Frontal cortex (tissue), 3 donors: ENCODE measurements at regions not wholly inside any gene's neighbourhood (a gene's known extent, or its start where the extent isn't known, plus 50 kb on each side); places are given as distances from the start of the nearest gene placed in this dataset.
"Not testable (repeated sequence)": the region's sequence is repeated elsewhere in the genome, so short reads cannot be mapped to it uniquely, and the experiment has no call there.

Experiments
- DNase-seq, 2 donors: peaks; one replicate each; pipeline ENCODE4 v3.0.0; 2012; ENCODE audit warnings: low spot score in 2 of 2
- FAIRE-seq: peaks from 2 replicates; lab custom pipeline; 2012; peaks lifted over from hg19 to GRCh38; lab: Jason Lieb, UNC
- donor health status: control.
- donor health status: control.
- donor health status: control.

- DNase-seq = no peak
- FAIRE-seq = no peak
Observed at GRCh38 chr3:189375532-189375931, 203.8 kb downstream of the TPRG1 start.

GRCh38 chr3:189383630-189384029, 211.9 kb downstream of the TPRG1 start:
- FAIRE-seq = no peak

GRCh38 chr3:189385880-189386279, 214.1 kb downstream of the TPRG1 start:
- FAIRE-seq, DNase-seq: not testable (repeated sequence)

More at GRCh38 chr3:189383630-189384029, 211.9 kb downstream of the TPRG1 start:
- DNase-seq = no peak

DNA sequence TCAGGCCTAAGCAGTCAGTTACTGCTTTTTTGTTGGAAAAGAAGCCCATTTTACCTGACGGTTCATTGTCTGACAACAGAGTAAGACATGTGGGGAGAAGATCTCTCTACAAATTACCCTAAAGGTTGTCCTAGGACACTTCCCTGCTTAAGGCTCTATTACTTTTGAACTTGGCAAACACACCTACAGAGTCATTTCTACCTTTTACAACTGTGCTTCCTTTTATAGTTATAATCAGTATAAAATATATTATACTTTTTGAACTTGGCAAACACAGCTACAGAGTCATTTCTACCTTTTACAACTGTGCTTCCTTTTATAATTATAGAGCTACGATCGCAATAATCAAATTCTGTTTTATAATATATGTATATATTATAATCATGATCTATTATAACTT, 215.0 kb downstream of the TPRG1 start:
- no peak for FAIRE-seq

GRCh38 chr3:189389346-189389745, 217.6 kb downstream of the TPRG1 start:
- DNase-seq (no peak), FAIRE-seq (no peak)

More for the DNA sequence above, 215.0 kb downstream of the TPRG1 start:
- DNase-seq = no peak

DNA sequence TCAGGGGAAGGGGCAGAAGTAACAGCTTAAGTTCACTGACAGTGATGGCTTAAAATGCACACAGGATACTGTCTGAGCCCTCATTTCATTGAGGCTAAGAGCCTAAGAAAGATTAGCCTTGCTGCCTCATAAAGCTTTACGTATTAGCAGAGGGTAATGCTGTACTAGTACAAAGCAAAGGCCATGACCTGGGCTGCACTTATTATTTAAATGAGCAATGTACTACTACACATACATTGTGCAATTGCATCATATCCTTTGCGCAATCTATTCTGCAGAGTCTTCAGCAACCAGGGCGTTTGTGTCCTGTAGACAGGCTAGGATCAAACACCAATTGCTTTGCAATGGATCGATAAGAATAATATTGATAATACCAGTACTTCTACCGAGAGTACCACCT, 221.8 kb downstream of the TPRG1 start:
- FAIRE-seq (no peak), DNase-seq (no peak)

DNA sequence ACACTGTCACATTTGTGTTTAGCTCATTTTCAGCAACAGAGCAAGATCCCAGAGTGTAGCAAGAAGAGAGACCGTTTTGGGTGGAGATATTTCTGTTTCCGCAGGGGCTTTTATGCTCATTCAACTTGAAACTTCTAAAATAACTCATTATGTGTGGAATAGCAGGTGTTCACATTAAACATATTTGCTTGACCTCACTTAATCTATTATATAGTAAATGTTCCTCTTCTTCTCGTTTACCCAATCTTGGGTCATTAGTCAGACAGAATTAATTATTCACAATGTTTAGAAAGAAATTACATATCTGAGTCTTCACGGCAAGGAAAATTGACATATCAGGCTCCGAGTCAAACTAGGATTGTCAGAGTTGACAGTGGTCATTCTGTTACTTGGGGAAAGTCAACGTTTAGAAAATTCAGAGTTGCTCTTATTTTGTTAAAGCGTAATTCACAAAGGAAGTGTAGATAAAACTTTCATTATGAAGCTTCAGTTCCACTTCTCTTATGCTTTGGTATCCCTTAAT, 222.9 kb downstream of the TPRG1 start:
- no peak for FAIRE-seq
- DNase-seq = no peak

GRCh38 chr3:189395825-189396224, 224.1 kb downstream of the TPRG1 start:
- FAIRE-seq = no peak
- DNase-seq = no peak

- FAIRE-seq (no peak), DNase-seq (no peak)
Observed at GRCh38 chr3:189398656-189399055, 226.9 kb downstream of the TPRG1 start.

DNA sequence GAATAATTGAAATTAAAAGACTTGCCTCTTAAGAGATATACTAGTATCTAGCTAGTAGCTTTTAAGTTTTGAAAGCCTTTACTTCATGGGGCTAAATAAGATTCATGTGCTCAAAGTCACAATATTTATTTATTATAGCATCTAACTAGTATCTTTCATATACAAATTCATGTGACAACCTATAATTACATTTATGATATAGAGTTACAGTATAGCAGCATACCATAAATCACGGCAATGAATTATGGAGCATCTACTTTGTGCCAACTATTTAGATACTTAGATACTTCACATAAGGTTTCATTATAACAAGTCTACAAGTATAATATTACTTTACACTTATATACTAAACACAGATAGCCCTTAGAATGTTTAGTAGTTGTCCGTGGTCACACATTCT, 229.4 kb downstream of the TPRG1 start:
- DNase-seq (no peak), FAIRE-seq (no peak)

- DNase-seq = no peak
- FAIRE-seq = no peak
Observed at GRCh38 chr3:189403194-189403593, 228.0 kb upstream of the TP63 start.

- DNase-seq = no peak
- no peak for FAIRE-seq
Observed at GRCh38 chr3:189404024-189404423, 227.2 kb upstream of the TP63 start.

- FAIRE-seq (no peak), DNase-seq (no peak)
Observed at GRCh38 chr3:189404797-189405484, 226.2 kb upstream of the TP63 start.

DNA sequence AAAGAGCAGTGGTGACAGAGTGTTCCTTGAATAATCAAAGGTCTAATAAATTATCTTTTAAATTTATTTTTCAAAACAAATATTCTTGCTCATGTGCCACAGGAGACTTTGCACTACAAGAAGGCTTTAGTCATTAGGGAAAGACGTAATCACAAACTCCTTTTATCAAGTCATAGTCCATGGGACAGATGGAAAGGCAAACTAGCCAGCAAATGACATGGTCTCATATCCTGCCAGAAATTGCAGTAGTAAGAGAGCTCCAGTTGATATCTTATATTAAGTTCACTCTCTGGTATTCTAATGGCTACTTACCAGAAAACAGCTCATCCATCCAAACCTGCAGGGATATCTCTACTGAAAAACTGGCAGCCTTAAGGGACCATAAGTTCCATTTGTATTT, 225.0 kb upstream of the TP63 start:
- DNase-seq (no peak), FAIRE-seq (no peak)

DNA sequence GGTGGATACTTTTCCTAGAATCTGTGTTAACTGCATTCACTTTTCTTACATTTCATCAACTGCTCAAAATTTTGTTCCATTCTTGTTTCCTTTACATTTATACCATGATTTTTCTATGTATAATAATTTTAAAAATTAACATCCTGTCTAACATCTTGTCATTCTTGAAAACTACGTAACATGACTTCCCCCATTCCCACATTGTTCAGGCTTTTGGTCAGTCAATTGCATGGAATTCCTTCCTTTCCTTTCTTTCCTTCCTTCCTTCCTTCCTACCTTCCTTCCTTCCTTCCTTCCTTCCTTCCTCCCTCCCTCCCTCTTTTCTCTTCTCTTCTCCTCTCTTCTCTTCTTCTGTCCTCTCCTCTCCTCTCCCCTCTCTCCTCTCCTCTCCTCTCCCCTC, 220.7 kb upstream of the TP63 start:
- FAIRE-seq (no peak), DNase-seq (no peak)

DNA sequence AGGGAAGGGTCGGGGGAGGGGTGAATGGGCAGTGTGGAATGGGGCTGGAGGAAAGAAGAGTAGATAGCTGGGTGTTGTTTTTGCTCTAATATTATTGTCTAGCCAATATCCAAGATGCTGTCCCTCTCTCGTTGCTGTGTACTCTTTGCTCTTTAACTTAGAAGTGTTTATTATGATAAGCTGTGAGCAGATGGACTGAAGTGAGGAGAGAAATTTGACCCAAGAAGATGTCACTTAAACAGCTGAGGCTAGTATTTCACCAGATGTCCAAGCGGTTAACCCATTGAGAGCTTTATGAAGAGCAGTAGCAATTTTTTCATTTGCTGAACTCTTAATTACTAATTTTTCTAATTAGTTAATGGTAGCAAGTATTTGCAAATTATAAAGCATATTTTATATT, 212.2 kb upstream of the TP63 start:
- DNase-seq = no peak
- no peak for FAIRE-seq

- no peak for FAIRE-seq
Observed at GRCh38 chr3:189419683-189420082, 211.5 kb upstream of the TP63 start.

GRCh38 chr3:189424922-189425321, 206.3 kb upstream of the TP63 start:
- no peak for DNase-seq
- no peak for FAIRE-seq

More at GRCh38 chr3:189419683-189420082, 211.5 kb upstream of the TP63 start:
- DNase-seq = no peak

DNA sequence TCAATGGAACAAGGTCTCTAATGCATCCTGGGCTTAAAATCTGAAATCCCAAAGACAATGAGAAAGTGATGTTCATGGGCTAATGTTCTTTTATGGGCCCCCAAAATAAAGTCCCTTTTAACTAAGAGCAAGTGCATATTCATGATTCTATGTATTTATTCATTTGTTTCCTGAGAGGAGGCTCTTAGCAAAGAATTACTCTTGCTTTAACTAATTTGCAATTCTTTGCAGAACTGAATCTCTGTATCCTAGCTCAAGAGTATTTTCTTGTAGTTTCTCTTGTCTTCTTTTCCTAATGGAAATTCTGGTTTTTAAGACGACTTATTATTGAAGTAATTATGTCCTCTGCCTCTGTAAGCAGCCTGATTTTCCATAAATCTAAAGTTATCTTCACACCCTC, 202.2 kb upstream of the TP63 start:
- no peak for DNase-seq
- no peak for FAIRE-seq

DNA sequence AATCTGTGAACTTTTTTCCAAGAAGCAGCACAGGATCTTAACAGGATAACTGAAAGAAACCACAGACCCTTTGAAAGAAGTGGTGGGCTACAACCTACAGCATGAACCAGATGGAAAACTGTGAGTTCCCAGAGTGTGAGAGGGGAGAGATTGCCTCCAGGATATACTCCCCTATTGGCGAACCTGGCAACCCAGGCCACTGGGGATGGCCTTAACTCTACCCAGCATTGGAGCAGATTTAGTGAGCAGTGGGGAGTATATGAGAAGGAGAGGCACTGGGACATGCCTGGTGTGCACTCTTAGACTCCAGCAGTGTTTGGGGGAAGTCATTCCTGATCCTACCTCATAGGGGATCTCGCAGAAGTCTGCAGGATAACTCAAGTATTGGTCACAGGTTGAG, 201.0 kb upstream of the TP63 start:
- no peak for DNase-seq
- no peak for FAIRE-seq

- DNase-seq, FAIRE-seq: not testable (repeated sequence)
Observed at GRCh38 chr3:189442257-189442656, 188.9 kb upstream of the TP63 start.

DNA sequence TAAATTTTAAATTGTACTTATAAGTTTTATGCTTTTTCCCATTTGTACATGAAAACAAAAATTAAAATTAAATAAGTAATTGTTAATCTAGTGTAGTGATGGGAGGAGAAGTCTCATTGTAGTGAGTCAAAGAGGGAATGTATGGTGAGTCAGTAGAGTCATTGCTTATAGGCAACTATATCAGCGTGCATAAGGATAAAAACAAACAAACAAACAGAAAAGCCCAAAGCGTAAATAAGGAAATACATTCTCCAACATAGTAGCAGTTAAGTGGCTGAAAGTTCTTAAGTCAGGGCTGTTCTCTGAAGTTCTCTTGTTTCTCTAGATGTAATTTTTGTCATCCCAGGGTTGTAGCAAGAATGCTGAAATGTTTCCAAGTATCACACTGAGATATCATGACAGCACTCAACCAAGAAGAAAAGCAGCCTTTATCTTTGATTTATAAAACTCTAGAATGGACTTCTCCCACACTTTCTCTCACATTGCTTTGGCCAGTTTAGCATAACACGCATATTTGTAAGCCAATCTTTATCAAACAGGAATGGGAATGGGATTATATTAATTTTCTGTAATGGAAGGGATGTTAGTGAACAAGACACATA, 184.1 kb upstream of the TP63 start:
- FAIRE-seq (no peak), DNase-seq (no peak)
